NCI-H69 (cell line): ENCODE measurements at regions not wholly inside any gene's neighbourhood (a gene's known extent, or its start where the extent isn't known, plus 50 kb on each side); places are given as distances from the start of the nearest gene placed in this dataset.

Experiments
- DNase-seq: peaks from one replicate; lab custom pipeline; 2025; lab: John Stamatoyannopoulos, UW

GRCh38 chr13:67443923-67444322 is 213.8 kb upstream of the PCDH9 start:
- DNase-seq: peak; percentile 31

- no peak for DNase-seq
These were observed 210.3 kb upstream of the PCDH9 start for GRCh38 chr13:67440236-67440975.

GRCh38 chr13:67439365-67439764 is 209.2 kb upstream of the PCDH9 start:
- no peak for DNase-seq

- peak; percentile 70 for DNase-seq
These were observed 208.3 kb upstream of the PCDH9 start for GRCh38 chr13:67438465-67438864.

GRCh38 chr13:67437244-67437643 is 207.1 kb upstream of the PCDH9 start:
- DNase-seq: peak; percentile 84

- DNase-seq: peak; percentile 51
These were observed 191.3 kb upstream of the PCDH9 start for GRCh38 chr13:67421475-67421874.

- peak; percentile 94 for DNase-seq
These were observed 186.2 kb upstream of the PCDH9 start for GRCh38 chr13:67416047-67416925.

- peak; percentile 93 for DNase-seq
These were observed 180.5 kb upstream of the PCDH9 start for GRCh38 chr13:67410645-67411044.

GRCh38 chr13:67408798-67409197 is 178.7 kb upstream of the PCDH9 start:
- peak; percentile 86 for DNase-seq

GRCh38 chr13:67402546-67402945 is 172.4 kb upstream of the PCDH9 start:
- DNase-seq: no peak

GRCh38 chr13:67395577-67395976 is 165.4 kb upstream of the PCDH9 start:
- DNase-seq: no peak

GRCh38 chr13:67392014-67392413 is 161.9 kb upstream of the PCDH9 start:
- no peak for DNase-seq

- DNase-seq: peak; percentile 47
These were observed 160.4 kb upstream of the PCDH9 start for GRCh38 chr13:67390462-67391086.

- DNase-seq: no peak
These were observed 159.0 kb upstream of the PCDH9 start for GRCh38 chr13:67389171-67389570.

- peak; percentile 96 for DNase-seq
These were observed 153.1 kb upstream of the PCDH9 start for GRCh38 chr13:67383109-67383757.

- DNase-seq: no peak
These were observed 147.8 kb upstream of the PCDH9 start for GRCh38 chr13:67377919-67378318.

- DNase-seq: no peak
These were observed 144.3 kb upstream of the PCDH9 start for GRCh38 chr13:67374391-67374790.

GRCh38 chr13:67372868-67373464 is 142.8 kb upstream of the PCDH9 start:
- DNase-seq: peak; percentile 51

- peak; percentile 55 for DNase-seq
These were observed 139.9 kb upstream of the PCDH9 start for GRCh38 chr13:67369895-67370660.

GRCh38 chr13:67367399-67367798 is 137.3 kb upstream of the PCDH9 start:
- DNase-seq: peak; percentile 66

- peak; percentile 69 for DNase-seq
These were observed 136.4 kb upstream of the PCDH9 start for GRCh38 chr13:67366533-67366932.
